Activated effector memory CD4-positive, alpha-beta T cell treated with Interleukin-2 at 50 U/mL for 16 hours (primary cell): ENCODE measurements at regions not wholly inside any gene's neighbourhood (a gene's known extent, or its start where the extent isn't known, plus 50 kb on each side); places are given as distances from the start of the nearest gene placed in this dataset.
"Not testable (repeated sequence)": the region's sequence is repeated elsewhere in the genome, so short reads cannot be mapped to it uniquely, and the experiment has no call there.

ENCODE experiments used
- DNase-seq: peaks from one replicate; pipeline ENCODE4 v3.0.0-alpha.2; 2020

DNA sequence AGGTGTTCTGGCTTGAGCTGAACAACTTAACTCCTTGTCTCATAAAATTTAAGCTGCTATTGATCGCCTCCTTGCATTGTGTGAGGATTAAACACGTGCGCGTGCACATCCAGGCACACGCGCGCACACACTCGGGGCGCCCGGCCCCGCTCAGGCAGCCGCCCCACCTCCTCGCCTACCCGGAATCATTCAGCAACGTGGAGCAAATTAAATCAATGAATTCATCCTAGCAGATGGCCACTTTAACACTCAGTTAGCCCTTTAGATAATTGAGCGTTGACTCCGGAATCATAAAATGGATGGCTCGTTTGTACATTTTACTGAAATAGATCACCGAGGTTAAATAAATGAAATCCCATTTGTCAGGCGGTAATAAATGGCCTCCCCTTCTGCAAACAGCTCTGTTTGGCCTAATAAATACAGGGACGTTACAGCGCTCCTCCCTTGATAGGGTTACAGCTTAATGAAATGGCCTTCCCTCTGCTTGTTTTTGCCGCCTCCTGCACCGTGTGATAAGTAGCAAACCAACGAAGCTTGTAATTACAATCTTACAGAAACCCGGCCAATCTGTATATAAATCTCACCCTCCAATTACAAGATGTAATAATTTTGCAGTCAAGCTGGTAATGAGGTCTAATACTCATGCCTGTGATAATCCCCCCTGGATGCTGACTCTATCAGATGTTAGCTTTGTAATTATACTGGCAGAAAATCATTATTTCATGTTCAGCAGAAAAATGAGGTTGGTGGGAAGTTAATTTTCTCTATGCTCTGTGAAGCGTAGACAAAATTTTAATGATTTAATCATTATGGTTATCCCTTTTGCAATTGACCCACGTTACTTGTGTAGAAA, 229.7 kb upstream of the IRX4 start:
- DNase-seq: no peak

DNA sequence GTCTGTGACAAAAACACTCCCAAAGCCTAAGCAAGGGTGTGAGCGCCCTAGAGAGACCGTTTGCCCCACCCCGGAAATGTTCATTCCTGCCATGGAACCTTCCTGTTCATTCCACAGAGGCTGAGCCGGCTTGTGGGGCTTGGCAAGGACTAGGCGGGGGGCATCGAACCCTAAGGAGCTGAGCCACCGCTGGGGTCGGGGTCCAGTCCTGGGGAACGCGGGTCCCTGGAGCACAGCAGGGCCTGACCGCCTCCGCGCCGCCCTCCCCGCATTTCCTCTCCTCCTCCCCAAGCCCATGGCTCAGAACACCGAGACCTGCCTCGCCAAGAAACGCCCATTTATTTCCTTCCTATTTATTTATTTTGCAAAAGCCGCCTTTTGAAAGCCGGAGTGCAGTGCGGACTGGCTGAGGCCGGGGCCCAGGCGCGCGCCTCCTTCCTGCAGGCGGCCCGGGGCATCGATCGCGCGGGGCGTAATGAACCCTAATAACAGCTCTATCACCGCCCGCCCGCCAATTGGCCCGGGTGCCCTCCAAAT, 228.9 kb upstream of the IRX4 start:
- no peak for DNase-seq

DNA sequence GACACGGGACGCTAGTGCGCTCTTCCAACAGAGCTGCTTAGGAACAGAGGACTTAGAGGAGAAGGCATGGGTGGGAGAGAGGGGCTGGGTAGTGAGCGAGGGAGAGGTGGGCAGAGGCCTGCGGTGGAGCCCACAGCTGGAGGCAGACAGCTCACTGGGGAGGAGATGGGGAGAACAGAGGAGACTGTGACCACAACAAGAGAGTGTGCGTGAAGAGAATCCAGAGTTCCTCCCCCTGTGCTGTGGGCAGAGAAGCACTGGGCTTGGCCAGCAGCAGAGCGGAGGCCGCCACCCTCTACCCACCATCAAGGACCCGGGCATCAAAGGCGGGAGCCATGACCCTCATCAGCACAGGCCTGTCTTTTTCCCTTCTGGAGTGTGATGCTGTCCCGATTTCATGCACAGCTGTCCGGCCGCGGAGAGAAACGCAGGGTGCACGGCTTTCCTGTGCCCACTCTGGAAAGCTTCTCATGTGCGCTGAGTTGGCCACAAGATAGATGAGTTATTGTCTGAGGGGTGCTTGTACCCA, 228.3 kb upstream of the IRX4 start:
- DNase-seq: no peak

DNA sequence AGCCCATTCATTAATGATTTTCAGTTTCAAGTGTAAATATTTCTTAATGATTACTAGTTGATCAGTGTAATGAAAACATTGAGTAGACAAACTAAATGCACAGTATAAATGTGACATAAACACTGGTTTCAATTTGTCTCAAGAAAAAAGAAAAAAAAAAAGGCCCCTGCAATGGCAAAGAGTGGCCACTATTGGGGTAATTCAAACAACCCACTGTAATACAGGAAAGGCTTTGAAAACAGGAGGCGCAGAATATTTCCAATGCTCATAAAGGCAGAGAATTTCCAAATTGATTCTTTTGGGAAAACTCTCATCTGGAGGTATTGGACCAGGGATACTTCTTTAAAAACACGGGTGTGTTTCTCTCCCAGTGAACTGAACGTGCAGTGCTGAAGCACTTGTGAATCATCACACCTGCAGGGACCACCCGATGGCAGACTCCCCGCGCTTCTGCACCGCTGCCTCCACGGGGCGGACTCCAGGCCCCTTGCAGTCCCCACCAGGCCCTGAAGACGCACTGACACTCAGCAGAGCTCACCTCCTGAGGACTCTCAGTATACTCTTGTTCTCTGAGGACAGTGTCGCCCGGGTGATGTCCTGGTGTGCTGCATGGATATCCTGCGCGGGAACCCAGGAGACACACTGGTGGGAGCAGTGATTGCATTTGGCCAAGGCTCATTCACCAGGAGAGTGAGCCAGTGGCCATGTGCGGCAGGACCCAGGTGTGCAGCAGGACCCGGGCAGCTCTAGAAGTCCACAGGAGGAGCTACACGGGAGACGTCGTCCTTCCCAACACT, 227.6 kb upstream of the IRX4 start:
- DNase-seq: no peak

DNA sequence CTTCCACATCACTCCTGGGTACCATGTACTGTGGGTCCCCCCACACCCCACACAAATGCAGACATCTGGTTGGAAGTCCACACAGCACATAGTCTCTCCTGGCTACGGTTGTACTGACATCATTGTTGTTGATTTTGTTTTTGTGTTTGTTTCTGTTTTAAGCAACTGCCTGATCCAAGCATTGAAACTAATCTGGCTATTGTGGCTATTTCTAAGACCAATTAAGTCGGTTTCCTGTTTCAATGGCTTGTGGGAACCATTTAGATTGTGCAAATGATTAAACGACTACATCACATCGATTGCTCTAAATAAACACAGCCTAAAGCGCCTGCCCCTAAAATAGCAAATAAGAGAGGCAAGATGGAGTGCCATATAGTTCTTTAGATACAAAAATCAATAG, 226.8 kb upstream of the IRX4 start:
- no peak for DNase-seq

DNA sequence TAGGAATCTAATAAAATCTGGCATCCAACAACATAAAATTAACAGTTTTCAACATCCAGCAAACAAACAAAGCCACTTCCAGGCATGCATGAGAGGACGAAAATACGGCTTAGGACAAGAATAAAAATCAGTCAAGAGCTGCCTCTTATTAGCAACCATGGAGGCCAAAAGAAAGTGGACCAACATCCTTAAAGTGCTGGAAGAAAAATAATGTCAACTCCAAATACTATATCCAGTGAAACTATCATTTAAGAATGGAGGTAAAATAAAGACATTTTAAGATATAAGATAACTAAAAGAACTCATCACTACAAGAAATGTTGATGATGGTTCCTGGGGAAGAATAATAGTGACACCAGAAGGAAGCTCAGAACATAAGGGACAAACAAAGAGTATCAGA, 224.0 kb upstream of the IRX4 start:
- no peak for DNase-seq

DNA sequence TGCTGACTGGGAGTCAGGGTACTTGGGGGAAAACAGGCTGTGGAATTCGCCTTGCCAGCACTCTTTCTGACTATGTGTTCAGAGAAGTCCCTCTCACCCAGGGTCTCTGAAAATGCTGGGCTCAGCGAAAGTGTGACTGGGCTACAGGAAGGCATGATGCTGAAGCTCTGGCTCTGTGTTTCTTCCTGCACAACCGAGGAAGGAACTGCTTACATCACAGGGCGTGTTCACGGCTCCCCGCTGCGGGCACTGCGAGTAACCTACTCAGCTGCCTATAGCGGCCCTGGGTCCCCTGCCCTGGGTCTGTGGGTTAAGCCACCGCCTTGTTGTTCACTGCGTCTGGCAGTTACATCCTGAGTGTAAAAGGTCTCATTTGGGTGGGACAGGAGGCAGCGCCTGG, 222.4 kb upstream of the IRX4 start:
- no peak for DNase-seq

DNA sequence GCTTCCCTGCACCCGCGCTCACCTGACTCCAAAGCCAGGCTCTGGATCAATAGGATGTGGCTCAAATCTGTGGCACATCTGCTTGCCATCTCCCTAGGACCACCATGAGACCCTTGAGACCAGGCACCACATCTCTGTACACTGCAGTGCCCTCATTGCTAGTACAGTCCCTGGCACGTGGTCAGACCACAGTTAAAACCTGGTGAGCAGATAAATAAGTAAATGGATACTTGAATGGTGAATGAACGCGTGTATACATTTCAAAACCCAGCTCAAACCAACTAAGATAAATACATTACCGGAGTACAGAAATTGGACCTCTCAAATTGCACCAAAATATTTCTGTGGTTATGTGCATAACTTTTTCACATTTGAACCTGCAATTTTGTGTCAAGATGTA, 221.2 kb upstream of the IRX4 start:
- DNase-seq: no peak

GRCh38 chr5:2102819-2103776, 220.4 kb upstream of the IRX4 start:
- no peak for DNase-seq

- DNase-seq: no peak
These were observed 219.0 kb upstream of the IRX4 start for GRCh38 chr5:2101685-2102084.

- no peak for DNase-seq
These were observed 214.3 kb upstream of the IRX4 start for GRCh38 chr5:2096887-2097505.

- no peak for DNase-seq
These were observed 212.3 kb upstream of the IRX4 start for GRCh38 chr5:2095011-2095410.

- no peak for DNase-seq
These were observed 211.9 kb upstream of the IRX4 start for GRCh38 chr5:2094616-2094995.

DNA sequence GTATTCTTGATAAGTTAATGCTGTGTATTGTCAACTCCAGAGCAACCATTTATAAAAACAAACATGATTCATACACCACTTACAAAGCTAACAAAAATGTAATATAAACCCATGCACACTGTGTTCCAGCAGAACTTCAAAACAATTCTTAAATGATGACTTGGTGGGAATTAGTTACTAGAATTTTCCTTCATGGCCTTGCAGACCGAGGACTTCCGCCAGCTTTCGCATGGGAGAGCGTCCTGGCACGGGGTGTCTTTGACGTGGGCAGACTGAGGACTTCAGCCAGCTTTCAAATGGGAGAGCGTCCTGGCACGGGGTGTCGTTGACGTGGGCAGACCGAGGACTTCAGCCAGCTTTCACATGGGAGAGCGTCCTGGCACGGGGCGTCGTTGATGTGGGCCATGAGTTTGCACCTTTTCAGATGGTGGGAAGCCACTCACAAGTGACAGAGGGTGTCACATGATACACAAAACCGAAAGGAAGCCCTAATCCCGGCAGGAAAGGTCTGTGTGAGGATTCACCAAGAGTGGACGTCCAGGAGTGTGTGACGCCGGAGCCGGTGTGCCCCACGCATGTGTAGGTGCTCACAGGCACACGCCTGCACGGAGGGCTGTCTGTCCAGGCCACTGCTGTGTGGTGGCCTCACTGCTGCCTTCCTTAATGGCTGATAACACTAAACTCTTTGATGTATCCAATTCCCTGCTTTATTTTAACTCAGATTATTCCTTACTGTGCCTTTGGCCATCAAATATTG, 211.3 kb upstream of the IRX4 start:
- no peak for DNase-seq

DNA sequence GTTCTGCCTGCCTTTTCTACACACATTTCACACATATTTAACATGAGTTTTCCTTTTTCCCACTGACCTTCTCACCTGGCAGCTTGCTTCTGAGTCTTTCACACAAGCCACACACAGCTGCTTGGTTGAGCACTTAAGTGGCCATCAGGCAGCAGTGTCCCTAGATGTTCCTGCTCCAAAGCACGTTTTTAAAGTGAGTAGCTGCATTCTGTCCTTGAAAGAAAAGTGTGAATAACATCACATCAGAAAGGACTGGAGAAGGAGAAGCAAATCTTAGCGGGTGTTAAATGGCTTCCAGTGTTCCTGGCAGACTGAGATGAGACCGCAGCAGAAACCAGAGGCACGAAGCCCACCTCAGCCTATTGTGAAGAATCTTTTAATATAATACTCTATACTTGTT, 209.2 kb upstream of the IRX4 start:
- DNase-seq: no peak

DNA sequence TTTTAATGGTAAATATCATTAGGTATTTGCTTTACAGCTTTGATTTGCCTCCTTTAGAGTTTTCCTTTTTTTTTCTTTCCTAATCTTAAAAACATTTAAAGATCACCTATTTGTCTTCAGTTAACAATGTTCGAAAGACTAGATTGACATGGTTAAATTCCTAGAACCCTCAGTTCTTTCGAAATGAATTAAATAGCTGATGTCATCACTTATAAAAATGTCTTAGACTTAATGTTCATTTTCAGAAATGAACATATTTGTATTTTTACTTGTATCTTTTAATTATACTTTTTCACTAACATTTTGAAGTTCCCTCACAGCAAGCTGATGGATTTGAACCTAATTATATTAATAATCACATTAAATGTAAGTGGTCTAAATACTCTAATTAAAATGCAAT, 205.3 kb upstream of the IRX4 start:
- no peak for DNase-seq

- DNase-seq: no peak
These were observed 192.6 kb upstream of the IRX4 start for GRCh38 chr5:2075365-2075764.

DNA sequence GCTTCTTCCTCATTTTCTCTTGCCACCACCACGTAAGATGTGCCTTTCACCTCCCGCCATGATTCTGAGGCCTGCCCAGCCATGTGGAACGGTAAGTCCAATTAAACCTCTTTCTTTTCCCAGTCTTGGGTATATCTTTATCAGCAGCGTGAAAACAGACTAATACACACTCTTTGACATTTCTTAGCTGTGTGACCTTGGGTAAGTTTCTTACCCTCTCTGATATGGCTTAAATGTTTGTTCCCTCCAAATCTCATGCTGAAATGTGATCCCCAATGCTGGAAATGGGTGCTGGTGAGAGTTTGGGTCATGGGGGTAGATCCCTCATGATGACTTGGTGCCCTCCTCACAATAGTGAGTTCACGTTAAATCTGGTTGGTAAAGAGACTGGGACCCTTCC, 188.8 kb upstream of the IRX4 start:
- DNase-seq: no peak

GRCh38 chr5:2070787-2071186, 188.1 kb upstream of the IRX4 start:
- DNase-seq: not testable (repeated sequence)

GRCh38 chr5:2068531-2068930, 185.8 kb upstream of the IRX4 start:
- no peak for DNase-seq

DNA sequence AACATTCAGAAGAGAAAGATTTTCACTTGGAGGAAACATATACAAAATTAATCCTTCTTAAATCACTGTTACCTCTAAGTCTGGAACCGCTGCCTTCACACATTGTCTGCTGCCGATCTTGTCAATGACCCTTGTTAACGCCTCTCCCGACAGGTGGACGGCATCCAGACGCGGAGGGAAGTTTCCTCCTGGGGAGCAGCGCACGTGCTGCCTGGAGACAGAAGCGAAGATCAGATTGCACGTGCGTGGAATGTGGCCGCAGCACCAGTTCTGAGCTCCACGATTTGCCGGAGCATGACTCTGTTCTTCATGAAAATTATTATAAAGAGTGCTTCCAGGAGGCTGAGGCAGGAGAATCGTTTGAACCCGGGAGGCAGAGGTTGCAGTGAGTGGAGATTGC, 183.6 kb upstream of the IRX4 start:
- DNase-seq: no peak
